Activated CD4-positive, CD25-positive, alpha-beta regulatory T cell treated with anti-CD3 and anti-CD28 coated beads, Interleukin-2, amount 50 U/mL, for 72 hours (primary cell): ENCODE measurements at regions not wholly inside any gene's neighbourhood (a gene's known extent, or its start where the extent isn't known, plus 50 kb on each side); places are given as distances from the start of the nearest gene placed in this dataset.

Source experiments
- DNase-seq: peaks from one replicate; pipeline ENCODE4 v3.0.0; 2021

DNA sequence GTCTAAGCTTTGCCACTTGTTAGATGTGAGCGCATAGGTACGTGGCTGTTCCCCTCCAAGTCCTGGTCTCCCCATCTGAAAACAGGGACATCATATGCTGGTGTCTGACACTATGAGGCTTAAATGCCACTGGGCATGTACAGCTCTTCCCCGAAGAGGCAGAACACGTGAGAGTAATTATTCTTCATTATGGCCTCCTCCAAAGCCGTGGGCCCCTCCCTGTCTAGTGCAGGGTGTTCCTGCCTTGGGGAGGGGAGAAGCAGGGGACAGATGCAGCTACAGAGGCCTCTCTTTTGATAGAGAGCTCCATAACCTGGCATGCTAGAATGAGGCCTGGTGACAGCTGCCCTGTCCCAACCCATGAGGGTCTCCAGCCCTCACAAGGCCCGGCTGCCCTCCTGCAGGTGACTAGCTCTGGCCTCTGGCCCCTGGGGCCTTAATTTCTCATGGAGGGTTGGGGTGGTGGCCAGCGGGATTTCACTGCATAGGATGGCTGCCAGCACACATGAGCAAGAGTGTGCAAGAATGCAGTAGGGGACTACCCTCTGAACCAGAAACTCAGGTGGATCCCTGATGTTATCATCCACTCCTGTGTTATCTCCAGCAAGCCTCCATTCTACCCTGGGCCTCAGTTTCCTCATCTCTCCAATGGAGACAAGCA lies 334.6 kb downstream of the MN1 start:
- DNase-seq = no peak

DNA sequence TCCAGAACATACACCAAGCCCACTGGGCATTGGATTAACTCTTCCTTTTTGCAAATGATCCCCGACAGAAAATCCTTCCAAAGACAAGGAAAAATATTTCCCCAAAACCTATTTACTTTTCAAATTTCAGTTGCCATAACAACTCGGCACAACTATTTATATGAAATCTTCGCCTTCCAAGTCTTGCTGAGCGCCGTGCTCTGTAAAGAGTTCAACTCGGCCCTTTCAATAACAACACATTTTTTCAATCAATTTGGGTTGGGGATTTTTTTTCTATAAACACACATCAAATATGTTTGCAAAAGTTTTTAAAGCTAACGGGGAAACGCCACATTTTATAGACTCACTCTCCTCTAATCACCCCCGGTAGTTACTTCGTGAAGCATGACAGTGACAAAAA lies 333.8 kb downstream of the MN1 start:
- DNase-seq = no peak

DNA sequence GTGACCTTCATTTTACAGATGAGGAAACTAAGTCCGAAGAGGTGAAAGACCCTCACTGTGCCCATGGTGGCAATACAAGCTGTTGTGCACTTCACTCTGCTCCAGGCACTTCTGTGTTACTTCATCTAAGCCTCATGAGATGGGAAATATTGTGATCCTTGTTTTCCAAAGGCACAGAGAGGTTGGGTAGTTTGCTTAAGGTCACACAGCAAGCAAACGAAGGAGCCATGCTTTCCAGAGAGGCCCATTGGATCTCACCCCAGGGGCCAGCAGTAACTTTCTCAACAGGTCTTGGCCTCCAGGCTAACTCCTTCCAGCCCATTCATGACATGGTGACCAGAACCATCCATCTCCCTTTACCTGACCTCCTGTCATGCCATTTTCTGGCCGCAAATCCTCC lies 332.8 kb downstream of the MN1 start:
- DNase-seq = no peak

DNA sequence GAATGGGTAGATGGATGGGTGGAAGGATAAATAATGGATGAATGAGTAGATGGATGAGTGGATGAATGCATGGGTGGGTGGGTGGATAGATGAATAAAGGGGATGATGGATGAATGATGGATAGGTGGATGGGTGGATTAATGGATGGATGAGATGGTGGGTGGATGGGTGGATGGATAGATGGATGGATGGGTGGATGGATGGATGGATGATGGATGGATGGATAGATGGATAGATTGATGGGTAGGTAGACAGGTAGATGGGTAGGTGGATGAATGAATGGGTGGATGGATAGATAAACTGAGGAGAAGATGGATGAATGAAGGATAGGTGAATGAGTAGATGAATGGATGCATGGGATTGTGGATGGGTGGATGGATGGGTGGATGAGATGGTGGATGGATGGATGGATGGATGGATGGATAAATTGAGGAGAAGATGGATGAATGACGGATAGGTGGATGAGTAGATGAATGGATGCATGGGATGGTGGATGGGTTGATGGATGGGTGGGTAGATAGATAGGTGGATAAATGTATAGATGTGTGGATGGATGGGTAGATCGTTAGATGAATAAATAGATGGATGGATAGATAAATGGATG lies 331.3 kb downstream of the MN1 start:
- no peak for DNase-seq

DNA sequence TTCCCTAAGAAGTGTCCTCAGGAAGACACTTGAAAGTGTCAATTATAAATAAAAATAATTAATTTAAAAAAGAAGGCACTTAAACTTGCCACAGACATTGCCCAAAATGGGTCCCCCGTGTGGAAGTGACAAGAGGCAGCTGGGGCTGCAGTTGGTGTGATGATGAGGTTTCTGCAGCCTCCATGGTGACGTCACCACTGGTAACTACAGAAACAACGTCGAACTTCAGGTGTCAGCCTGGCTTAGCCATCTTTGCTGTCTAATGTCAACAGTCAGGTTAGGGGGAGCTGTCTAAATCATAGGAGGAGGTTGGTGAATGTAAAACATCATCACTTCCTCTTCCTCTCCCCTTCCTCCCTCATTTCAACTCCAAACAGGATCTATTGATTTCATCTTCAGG lies 328.6 kb downstream of the MN1 start:
- no peak for DNase-seq

DNA sequence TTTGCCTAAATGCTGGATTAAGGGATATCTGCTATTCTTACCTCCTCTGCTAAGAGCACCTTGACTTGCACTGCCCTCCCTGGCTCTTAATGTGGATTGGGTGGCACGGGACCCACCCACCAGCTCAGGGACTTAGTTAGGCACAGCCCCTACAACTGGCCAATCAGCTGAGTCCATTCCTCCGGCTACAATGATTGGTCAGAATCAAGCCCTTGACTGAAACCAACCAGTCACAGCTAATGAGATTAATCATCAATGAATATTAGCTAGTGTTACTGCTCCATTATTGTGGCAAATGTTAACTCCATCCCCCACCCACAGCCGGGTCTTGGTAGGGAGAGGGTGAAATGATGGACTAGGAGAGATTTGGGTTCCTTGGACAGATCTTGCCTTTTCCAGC lies 328.0 kb downstream of the MN1 start:
- no peak for DNase-seq

DNA sequence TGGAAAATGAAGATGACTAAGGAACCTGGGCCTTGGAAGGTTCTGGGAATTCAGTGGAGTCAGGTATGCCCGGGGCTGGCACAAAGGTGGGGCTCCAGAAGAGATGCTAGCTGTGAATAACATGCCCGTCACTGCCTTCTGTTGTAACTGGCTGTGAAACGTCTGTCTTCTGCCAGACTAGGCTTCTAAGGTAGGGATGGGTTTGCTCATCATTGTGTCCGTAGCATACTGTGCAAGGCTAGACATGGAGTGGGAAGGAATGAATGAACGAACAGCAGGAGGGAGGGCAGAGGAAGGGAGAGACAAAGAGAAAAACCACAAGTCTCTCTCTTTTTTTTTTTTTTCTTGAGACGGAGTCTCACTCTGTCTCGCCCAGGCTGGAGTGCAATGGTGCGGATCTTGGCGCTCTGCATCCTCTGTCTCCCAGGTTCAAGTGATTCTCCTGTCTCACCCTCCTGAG lies 327.4 kb downstream of the MN1 start:
- no peak for DNase-seq

DNA sequence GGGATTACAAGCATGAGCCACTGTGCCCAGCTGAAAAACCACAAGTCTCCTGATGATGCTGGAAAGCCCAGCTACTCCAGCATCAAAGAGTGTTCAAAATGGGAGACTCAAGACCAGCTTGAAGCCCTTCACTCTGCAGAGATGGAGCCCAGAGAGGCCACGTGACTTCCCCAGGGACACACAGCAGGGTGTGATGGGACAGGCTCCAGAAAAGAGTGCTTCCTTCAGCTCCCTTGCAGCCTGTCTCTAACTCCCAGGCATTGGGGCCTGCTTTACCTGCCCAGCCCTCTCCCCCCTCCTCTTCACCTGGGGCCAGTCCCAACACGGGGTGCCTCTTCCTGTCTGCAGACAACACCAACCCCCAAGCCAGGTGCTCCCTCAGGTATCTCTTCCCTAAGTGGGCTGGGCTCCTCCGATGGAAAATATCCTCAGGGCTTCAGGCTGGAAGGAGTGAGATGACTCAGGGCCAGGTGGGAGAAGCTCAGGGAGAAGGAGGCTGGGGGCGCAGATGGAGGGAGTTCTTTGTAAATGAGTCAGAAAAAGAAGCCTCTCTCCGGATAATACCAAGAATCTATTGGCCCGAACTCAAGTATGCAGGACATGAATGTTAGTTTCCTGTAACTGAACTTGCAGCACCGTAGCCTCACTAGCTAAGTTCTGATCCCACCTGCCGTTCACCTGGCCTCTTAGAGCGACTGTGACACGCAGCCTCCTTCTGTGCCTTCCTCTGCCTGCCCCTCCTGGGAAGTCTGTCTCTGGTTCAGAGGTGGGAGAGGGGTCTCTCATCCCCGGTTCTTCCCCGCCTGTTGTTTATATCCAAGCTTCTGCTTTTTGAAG lies 326.6 kb downstream of the MN1 start:
- no peak for DNase-seq

DNA sequence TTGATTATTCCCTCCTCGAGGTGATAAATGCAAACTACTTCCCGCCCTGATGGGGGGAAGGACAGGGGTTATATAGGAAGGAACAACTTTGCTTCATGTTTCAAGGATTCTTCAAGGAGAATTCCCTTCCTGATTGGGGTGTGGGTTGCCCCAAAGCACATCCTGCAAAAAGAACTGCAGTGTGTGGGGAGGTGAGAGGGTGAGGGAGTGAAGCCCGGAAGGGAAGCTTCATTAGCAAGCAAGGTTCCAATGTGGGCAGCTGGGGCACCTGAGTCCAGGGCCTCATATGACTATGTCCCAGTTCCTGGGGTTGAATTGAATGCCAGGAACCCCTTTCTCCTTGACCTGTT lies 326.0 kb downstream of the MN1 start:
- no peak for DNase-seq

DNA sequence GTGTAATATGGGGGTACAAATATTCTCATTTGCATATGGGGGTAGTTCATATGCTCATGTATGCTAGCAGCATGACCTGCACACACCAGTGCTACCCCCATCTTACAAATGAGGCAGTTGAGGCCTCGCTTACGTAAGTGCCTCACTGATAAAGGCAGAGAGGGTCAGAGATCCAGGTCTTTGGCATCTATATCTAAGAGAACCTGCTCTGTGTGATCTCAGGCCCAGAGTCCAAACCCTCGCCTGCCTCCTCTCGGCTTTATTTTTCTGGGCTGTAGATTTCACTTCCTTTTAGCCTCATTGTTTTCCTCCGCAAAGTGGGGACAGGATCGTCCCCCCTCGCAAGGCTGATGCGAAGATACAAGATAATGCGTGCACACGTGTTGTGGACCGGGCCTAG lies 325.2 kb downstream of the MN1 start:
- DNase-seq = no peak

DNA sequence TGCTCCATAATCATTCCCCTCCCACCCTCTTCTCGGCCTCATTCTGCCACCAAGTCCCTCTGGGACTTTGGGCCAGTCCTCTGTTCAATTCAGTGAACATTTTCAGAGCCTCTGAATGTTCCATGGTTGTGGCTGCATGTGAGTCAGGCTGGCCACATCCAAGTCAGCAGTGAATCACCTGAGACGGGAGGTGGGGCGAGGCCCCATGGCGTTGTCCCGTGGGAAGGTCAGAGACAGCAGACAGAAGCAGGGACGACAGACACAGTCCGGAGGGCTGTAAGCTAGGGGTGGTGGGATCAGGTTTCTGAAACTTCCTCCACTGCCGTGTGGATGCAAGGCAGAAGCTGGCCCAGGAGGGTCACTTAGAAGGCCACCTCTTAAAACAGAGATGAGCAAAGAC lies 324.8 kb downstream of the MN1 start:
- DNase-seq = no peak

DNA sequence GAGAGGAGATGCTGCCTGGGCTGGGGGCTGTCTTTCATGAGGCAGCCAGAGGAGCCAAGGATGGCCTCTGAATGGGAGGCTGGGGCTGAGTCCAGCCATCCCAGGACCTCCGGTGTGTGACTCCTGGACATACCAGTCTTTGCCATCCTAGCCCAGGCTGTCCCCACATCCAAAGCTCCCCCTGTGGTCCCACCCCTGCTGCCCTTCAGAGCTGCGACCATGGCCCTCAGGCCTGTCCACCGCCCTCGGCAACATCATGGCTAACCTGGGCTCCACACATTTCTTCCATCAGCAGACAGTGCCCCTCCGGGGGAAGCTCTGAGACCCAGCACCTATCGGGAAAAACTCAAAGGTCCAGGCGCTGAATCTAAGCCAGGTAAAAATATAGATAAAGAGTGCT lies 324.4 kb downstream of the MN1 start:
- no peak for DNase-seq

DNA sequence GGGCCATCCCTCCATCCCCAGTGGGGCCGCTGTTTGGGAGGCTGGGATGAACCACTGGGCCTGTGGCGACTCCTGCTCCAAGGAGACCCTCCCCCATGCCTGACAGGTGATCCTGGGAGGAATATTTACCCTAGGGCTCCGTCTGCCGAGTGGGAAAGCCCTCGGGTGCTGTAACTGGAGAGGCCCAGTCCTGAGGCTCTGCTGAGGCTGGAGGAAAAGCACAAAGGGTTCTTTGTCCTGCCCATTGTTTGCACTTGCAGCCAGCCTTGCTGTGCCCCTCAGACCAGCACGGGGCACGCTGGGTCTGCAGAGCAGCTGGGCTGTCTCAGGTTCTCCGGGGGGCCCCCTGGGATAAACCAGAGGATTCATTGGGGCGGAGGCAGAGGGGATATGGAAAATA lies 321.1 kb downstream of the MN1 start:
- DNase-seq = no peak

DNA sequence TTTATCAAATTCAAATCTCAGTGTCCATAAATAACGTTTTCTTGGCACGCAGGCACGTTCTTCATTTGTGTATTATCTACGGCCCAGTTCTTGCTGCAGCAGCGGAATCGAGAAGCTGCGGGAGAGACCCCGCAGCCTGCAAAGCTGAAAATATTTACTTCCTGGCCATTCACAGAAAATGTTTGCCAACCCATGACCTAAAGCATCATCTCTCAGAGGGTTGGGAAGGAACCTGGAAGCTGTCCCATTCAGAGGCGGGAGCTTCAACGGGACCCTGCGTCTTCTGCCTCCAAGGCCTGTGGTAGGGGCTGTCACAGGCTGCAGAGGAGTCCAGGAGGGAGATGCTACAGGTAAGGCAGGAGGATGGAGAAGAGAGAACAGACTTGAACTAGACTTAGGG lies 319.2 kb downstream of the MN1 start:
- no peak for DNase-seq

DNA sequence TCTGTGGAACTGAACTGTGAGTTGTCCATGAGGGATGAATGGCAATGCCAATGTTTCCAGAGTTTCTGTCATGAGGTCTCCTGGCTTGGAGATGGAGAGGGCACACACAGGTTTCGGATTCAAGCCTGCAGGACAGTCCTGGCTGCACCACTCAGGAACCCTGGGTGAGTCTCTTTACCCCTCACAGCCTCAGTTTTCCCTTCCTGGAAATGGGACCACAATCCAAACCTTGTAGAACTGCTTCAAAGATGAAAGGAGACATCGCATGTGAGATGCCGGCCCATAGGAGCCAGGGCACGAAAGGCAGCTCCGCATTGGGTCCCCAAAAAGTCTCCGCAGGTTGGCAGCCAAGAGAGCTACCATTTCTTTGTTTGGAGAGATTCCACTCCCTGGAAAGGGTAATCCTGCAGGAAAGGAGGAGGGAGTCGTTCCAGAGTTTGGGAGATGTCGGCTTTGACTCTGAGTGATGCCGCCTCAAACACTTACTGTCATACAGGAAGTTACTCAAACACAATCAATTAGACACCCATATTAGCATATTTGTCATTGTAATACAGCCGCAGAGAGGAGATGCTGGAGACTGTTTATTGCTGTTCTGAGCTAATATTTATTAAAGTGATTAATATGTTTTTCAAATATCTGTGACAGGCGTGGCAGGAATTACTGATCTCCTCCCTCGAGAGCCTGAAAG lies 318.3 kb downstream of the MN1 start:
- no peak for DNase-seq

DNA sequence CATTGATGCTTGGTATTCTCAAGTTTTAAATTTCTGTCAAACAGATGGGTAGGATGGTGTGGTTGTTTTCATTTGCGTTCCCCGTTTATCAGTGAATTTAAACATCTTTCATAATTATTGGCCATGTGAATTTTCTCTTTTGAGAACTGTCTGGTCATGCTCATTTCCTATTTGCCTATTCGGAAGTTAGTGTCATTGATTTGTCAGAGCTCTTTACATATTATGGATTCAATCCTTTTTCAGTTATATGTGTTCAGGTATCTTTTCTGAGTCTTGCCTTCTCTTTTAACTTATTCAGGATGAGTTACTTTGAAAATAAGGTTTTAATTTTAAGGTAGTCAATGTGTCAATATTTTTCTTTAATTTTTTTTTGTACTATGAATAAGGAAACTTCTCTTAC lies 315.7 kb downstream of the MN1 start:
- DNase-seq = no peak

DNA sequence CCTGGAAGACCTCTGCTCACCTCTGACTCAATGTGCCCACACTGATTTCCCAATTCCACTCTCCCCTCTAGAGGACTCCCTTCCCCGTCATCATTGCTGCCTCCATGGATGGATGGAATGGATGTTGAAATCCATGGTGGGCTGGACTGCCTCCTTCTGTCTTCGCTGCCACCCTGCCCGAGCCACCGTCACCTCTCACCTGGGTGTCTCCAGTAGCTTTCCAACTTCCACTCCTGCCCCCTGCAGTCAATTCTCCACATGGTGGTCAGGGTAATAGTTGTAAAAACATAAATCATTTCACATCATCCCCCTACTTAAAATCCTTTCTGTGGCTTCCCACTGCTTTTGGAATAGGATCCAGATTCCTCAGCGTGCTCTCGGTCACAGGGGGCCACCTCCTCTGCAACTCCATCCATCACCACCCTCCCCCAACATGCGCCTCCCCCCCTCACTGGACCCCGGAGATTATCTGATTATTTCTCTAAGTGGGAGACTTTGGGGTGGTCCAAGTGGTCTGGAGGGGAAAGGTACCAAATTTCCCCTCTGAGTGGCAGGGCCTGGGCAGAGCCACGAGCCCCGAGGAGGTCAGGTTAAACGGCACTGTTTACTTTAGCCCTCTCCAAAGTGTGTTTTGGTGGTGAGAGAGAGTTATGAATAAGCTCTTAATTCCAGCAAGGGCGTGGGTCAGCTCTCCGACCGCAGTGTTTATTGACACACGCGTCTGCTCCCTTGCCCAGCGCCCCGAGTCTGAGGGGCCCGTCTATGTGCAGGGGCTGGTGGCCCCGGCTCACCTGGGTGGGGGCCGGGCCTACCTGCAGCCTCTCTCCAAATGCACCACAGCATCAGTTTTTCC lies 313.7 kb downstream of the MN1 start:
- no peak for DNase-seq

DNA sequence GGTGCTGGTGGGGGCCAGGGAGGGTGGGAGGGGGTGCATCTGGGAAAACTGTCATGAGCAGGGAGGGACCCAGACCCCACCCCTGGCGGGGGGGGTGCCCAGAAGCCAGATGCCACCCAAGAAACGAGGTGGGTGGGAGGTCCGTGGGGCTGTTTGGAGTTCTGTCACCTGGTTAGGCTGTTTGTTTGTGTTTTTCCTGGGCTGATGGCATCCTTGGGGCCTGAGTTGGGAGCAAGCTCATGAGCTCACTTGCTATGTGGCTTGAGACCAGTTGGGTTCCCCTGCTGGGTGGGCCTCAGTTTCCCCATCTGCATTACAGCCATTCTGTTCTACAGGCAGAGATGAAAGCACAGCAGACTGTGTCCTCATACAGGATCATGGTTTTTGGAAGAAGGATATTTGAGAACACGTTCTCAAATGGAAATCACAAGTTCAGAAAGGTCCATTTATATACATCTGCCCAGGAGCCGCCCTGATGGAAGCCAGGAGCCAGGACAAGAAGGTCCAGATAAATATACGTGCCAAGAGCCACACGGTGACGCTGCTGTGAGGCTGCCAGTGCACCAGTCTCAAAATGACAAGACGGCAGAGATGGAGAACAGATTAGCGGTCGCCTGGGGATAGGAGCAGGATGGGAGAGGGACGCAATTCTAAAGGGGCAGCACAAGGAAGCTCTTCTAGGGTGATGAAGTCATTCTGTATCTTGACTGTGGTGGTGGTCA lies 312.9 kb downstream of the MN1 start:
- DNase-seq = no peak

DNA sequence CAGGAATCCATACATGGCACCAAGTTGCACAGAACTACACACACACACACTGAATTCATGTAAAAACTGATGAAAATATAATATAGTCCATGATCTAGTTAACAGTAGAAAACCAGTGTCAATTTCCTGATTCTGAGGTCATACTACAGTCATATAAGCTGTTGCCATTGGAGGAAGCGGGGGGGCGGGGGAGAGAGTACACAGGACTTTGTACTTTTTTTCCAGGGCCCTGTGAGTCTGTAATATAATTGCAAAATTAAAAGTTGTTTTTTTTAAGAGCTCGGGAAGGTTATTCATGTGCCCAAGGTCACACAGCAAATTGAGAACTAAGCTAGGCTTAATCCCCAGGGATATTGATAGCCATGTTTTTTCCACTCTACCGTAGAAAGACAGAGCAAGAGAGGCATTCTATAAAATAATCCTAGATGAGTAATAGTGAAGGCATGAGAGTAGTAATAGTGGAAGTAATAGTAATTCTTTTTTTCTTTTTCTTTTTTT lies 312.3 kb downstream of the MN1 start:
- no peak for DNase-seq

DNA sequence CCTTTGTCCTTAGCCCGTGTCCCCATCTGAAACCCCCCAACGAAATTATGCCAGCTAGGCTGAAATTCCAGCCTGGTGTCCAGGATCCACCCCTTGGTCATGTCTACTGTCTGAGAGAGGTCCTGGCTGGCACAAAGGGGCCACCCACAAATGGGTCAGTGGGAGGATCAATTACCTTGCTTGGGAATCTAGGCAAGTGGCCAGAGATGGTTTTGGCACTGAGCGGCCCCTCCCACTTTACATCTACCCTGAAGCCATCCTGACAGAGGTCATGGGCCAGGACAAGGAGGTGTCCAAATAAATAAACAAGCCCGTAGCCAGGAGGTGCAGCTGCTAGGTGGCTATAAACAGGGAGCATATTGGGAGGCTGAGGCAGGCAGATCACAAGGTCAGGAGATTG lies 311.5 kb downstream of the MN1 start:
- DNase-seq = no peak

DNA sequence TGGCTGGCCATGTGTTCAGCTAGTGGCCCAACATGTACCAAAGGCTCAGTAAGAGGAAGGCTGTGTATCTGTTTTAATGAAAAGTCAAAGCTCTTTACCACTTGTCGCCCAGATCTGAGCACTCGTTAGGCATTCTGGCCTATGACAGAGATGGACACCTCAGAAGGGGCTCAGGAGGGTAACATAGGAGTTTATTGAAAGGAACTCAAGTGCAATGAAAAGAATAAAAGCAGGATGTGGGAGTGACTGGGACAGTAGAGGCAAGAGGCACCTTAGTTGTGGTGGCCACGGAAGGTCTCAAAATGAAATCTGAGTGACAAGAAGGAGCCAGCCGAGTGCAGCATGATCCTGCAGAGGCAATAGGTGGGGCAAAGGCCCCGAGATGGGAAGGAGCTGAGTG lies 309.7 kb downstream of the MN1 start:
- no peak for DNase-seq
